HEK293 (cell line): ENCODE measurements at regions not wholly inside any gene's neighbourhood (a gene's known extent, or its start where the extent isn't known, plus 50 kb on each side); places are given as distances from the start of the nearest gene placed in this dataset.

ENCODE experiments used
- CTCF ChIA-PET: fragments of 350-600 bp; formaldehyde crosslinking; extraction: SDS; loops from one replicate; lab custom pipeline; 2021; ENCODE audit warnings: antibody characterized with exemption; lab: Yijun Ruan, JAX
- POLR2A ChIA-PET: fragments of 300-600 bp; formaldehyde crosslinking; extraction: SDS; loops from one replicate; lab custom pipeline; 2020; ENCODE audit warnings: antibody characterized with exemption, inconsistent platforms; lab: Yijun Ruan, JAX
- H3K27ac ChIP-seq: fragments of 200-500 bp; sonication (Bioruptor generic); 2 replicates; pipeline ENCODE4 v1.5.1; 2014; ENCODE audit warnings: low read depth, low read length, control low read depth, inconsistent platforms; ENCODE audit errors: extremely low read depth
- H3K36me3 ChIP-seq, 2 experiments: fragments of 200-500 bp in 1 of 2; sonication (Bioruptor generic) in 1 of 2; 1 replicate in 1 of 2; 2 replicates in 1 of 2; pipeline ENCODE4 v1.5.1; 2014 to 2017; ENCODE audit warnings: inconsistent platforms in 2 of 2, low read length in 2 of 2; ENCODE audit not compliant: control insufficient read depth in 2 of 2, insufficient read depth in 1 of 2
- H3K4me1 ChIP-seq: fragments of 200-500 bp; sonication (Bioruptor generic); 2 replicates; pipeline ENCODE4 v1.5.1; 2014; ENCODE audit warnings: mild to moderate bottlenecking, low read length, inconsistent platforms; ENCODE audit not compliant: control insufficient read depth, insufficient read depth
- H3K4me3 ChIP-seq: 2 replicates; pipeline ENCODE4 v1.5.1; 2011; ENCODE audit warnings: low read depth, mild to moderate bottlenecking, control low read depth, low read length, moderate library complexity
- H3K9me3 ChIP-seq: fragments of 200-500 bp; sonication (Bioruptor generic); 2 replicates; pipeline ENCODE4 v1.5.1; 2014; ENCODE audit warnings: low read depth, low read length, inconsistent platforms; ENCODE audit not compliant: control insufficient read depth, insufficient read depth
- KLF16 ChIP-seq: fragments of 450-650 bp; formaldehyde crosslinking; IDR thresholded peaks from 2 replicates; pipeline ENCODE4 v1.5.1; 2017; ENCODE audit warnings: missing biosample characterization, missing genetic modification characterization
- KLF8 ChIP-seq: fragments of 450-650 bp; formaldehyde crosslinking; IDR thresholded peaks from 2 replicates; pipeline ENCODE4 v1.5.1; 2016; ENCODE audit warnings: missing biosample characterization, missing genetic modification characterization
- ZBTB17 ChIP-seq: fragments of 450-650 bp; formaldehyde crosslinking; IDR thresholded peaks from 2 replicates; pipeline ENCODE4 v1.5.1; 2016; ENCODE audit warnings: missing biosample characterization, missing genetic modification characterization
- ZFHX2 ChIP-seq: fragments of 450-650 bp; formaldehyde crosslinking; conservative IDR thresholded peaks from 2 replicates; pipeline ENCODE4 v1.5.1; 2016; ENCODE audit warnings: missing biosample characterization, missing genetic modification characterization
- ZNF10 ChIP-seq: fragments of 450-650 bp; formaldehyde crosslinking; IDR thresholded peaks from 2 replicates; pipeline ENCODE4 v1.5.1; 2017; ENCODE audit warnings: missing biosample characterization, missing genetic modification characterization
- ZNF16 ChIP-seq: fragments of 450-650 bp; formaldehyde crosslinking; IDR thresholded peaks from 2 replicates; pipeline ENCODE4 v1.5.1; 2016; ENCODE audit warnings: low read depth, missing biosample characterization, missing genetic modification characterization
- ZNF214 ChIP-seq: fragments of 450-650 bp; formaldehyde crosslinking; IDR thresholded peaks from 2 replicates; pipeline ENCODE4 v1.5.1; 2017; ENCODE audit warnings: missing biosample characterization, mild to moderate bottlenecking, missing genetic modification characterization, borderline replicate concordance
- ZNF280D ChIP-seq: fragments of 450-650 bp; formaldehyde crosslinking; IDR thresholded peaks from 2 replicates; pipeline ENCODE4 v1.5.1; 2016; ENCODE audit warnings: missing biosample characterization, missing genetic modification characterization
- ZNF354C ChIP-seq: fragments of 450-650 bp; formaldehyde crosslinking; IDR thresholded peaks from 2 replicates; pipeline ENCODE4 v1.5.1; 2016; ENCODE audit warnings: missing biosample characterization, missing genetic modification characterization, low read depth, borderline replicate concordance
- ZNF426 ChIP-seq: fragments of 450-650 bp; formaldehyde crosslinking; IDR thresholded peaks from 2 replicates; pipeline ENCODE4 v1.5.1; 2017; ENCODE audit warnings: missing biosample characterization, missing genetic modification characterization, mild to moderate bottlenecking, inconsistent platforms, moderate library complexity
- ZNF513 ChIP-seq: fragments of 450-650 bp; IDR thresholded peaks from 2 replicates; pipeline ENCODE4 v1.5.1; 2018; ENCODE audit warnings: missing biosample characterization, missing genetic modification characterization
- ZNF600 ChIP-seq: fragments of 450-650 bp; formaldehyde crosslinking; IDR thresholded peaks from 2 replicates; pipeline ENCODE4 v1.5.1; 2016; ENCODE audit warnings: missing biosample characterization, missing genetic modification characterization
- ZNF776 ChIP-seq: fragments of 450-650 bp; formaldehyde crosslinking; IDR thresholded peaks from 2 replicates; pipeline ENCODE4 v1.5.0; 2017; ENCODE audit warnings: missing biosample characterization, missing genetic modification characterization, borderline replicate concordance
- ZSCAN23 ChIP-seq: fragments of 450-650 bp; formaldehyde crosslinking; IDR thresholded peaks from 2 replicates; pipeline ENCODE4 v1.5.1; 2016; ENCODE audit warnings: missing biosample characterization, missing genetic modification characterization
- TF ChIP-seq, protein P1 (sequence below): IDR thresholded peaks from 2 replicates; pipeline ENCODE4 v1.6.1; 2011; ENCODE audit warnings: mild to moderate bottlenecking, low read depth, low read length, borderline replicate concordance
- TF ChIP-seq, protein P2 (sequence below): fragments of 450-650 bp; formaldehyde crosslinking; IDR thresholded peaks from 2 replicates; pipeline ENCODE4 v1.5.1; 2016; ENCODE audit warnings: missing biosample characterization, missing genetic modification characterization

- Histone ChIP-seq H3K36me3 (no peaks in the 10 kb centered on the region), H3K27ac (no peak overlapping the region), H3K9me3 (no peaks in the 10 kb centered on the region), H3K4me3 (no peak overlapping the region), H3K4me1 (no peaks in the 10 kb centered on the region)
- ChIA-PET POLR2A (no interaction called here), CTCF (no interaction called here)
- TF ChIP-seq ZNF513 (tag by site-specific recombination), result no peak
- no peak for TF ChIP-seq ZFHX2 (tag by site-specific recombination)
- no peak for TF ChIP-seq ZNF10 (tag by site-specific recombination)
- TF ChIP-seq ZNF16 (tag by site-specific recombination), result no peak
- TF ChIP-seq ZNF600 (tag by site-specific recombination), result no peak
- TF ChIP-seq, protein P1, sequence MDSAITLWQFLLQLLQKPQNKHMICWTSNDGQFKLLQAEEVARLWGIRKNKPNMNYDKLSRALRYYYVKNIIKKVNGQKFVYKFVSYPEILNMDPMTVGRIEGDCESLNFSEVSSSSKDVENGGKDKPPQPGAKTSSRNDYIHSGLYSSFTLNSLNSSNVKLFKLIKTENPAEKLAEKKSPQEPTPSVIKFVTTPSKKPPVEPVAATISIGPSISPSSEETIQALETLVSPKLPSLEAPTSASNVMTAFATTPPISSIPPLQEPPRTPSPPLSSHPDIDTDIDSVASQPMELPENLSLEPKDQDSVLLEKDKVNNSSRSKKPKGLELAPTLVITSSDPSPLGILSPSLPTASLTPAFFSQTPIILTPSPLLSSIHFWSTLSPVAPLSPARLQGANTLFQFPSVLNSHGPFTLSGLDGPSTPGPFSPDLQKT, result no peak
- TF ChIP-seq ZNF426 (tag by site-specific recombination), result no peak
These were observed 479.2 kb downstream of the HTR7 start for GRCh38 chr10:90378524-90379076.

DNA sequence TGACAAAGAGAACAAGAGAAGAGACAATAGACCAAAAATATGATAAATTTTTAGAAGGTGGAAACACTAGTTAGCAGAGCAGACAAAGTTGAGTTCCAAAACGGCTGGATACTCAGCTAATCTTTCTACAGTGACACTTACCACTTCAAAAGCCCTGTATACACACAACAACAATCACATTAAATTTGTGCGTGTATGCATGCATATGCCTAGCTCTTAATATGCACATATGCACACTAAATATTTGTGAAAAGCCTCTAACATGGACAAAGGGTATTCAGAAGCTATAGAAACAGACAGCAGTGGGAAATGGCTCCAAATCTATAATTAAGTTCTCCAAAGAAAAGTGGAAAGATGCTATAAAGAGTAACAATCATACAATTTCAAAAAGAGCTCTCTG lies 476.4 kb downstream of the HTR7 start:
- Histone ChIP-seq H3K9me3 (no peaks in the 10 kb centered on the region), H3K36me3 (no peaks in the 10 kb centered on the region), H3K27ac (no peak overlapping the region), H3K4me3 (no peak overlapping the region), H3K4me1 (no peaks in the 10 kb centered on the region)
- TF ChIP-seq ZNF214 (tag by site-specific recombination) (no peak), ZBTB17 (tag by site-specific recombination) (no peak)
- ChIA-PET POLR2A (no interaction called here), CTCF (no interaction called here)

DNA sequence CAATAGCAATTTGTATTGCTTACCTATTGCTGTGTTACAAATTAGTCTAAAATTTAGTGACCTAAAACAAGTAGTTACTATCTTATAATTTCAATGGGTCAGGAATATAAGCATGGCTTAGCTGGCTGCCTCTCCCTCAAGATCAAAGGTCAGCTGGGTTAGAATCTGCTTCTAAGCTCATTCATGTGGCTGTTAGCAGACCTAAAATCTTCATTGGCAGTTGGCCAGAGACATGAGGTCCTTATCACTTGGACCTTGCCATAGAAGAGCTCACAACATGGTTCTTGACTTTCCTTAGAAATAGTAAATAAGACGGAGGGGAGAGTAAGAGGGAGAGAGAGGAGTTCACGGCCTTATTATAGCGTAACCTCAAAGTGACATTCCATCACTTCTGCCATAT lies 468.0 kb downstream of the HTR7 start:
- ChIA-PET POLR2A (no interaction called here), CTCF (no interaction called here)
- no peaks in the 10 kb centered on the region for H3K36me3 ChIP-seq
- TF ChIP-seq ZSCAN23 (tag by site-specific recombination) (no peak), ZNF776 (tag by site-specific recombination) (no peak), ZBTB17 (tag by site-specific recombination) (no peak), KLF8 (no peak), ZNF280D (tag by site-specific recombination) (no peak), ZNF354C (no peak), KLF16 (tag by site-specific recombination) (no peak)
- TF ChIP-seq, protein P2, sequence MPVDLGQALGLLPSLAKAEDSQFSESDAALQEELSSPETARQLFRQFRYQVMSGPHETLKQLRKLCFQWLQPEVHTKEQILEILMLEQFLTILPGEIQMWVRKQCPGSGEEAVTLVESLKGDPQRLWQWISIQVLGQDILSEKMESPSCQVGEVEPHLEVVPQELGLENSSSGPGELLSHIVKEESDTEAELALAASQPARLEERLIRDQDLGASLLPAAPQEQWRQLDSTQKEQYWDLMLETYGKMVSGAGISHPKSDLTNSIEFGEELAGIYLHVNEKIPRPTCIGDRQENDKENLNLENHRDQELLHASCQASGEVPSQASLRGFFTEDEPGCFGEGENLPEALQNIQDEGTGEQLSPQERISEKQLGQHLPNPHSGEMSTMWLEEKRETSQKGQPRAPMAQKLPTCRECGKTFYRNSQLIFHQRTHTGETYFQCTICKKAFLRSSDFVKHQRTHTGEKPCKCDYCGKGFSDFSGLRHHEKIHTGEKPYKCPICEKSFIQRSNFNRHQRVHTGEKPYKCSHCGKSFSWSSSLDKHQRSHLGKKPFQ, result no peak
- H3K4me3 ChIP-seq, result no peak overlapping the region
- no peak overlapping the region for H3K27ac ChIP-seq
- no peaks in the 10 kb centered on the region for H3K9me3 ChIP-seq
- H3K4me1 ChIP-seq, result no peaks in the 10 kb centered on the region
